HG03565 (cell line): ENCODE measurements at regions not wholly inside any gene's neighbourhood (a gene's known extent, or its start where the extent isn't known, plus 50 kb on each side); places are given as distances from the start of the nearest gene placed in this dataset.
"Not testable (repeated sequence)": the region's sequence is repeated elsewhere in the genome, so short reads cannot be mapped to it uniquely, and the experiment has no call there.

Experiments
- ATAC-seq: cut with Tn5 transposase; IDR thresholded peaks from one replicate; pipeline ENCODE4 v1.9.1; 2021; ENCODE audit warnings: mild to moderate bottlenecking, moderate library complexity; ENCODE audit not compliant: unreplicated experiment

DNA sequence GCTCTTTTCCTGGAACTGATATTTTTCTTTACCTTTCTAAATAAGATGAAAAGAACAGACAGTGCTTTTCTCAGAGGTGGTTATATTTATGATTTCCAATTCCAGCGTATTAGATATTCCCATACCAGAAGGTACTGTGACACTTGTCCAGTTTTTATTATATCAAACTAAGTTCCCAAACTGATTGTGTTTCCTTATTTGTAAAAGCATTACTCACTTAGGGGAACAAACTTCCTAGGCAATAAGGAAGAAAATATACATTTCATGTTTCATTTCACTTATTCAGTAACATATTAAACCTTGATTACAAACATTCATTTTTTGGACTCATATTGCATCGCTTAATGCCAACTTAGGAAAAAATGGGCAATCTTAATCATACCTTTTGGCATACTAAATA is 1480.0 kb upstream of the NUDT12 start:
- no peak for ATAC-seq

DNA sequence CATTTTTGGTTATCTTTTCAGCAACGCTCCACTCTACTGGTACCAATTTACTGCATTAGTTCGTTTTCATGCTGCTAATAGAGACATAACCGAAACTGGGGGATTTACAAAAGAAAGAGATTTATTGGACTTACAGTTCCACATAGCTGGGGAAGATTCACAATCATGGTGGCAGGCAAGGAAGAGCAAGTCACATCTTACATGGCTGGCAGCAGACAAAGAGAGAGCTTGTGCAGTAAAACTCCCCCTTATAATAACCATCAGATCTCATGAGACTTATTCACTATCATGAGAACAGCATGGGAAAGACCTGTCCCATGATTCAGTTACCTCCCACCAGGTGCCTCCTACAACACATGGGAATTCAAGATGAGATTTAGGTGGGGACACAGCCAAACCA is 1474.2 kb upstream of the NUDT12 start:
- not testable (repeated sequence) for ATAC-seq

DNA sequence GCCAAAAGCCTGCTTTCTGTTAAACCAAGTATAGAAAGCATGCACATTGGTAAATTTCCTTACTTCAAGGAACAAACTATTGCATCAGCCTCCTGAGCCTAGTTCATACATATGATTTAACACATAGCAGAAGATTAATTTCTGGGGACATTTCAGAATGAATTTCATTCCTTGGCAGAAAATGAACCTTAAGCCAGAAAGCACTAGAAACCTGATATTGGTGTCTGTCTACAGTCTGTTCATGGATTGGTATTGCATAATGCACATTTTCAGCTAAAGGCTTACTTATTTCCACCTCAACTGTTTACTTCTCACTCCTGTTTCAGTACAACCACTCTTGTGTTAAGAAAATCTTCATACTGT is 1471.8 kb upstream of the NUDT12 start:
- ATAC-seq, result no peak

DNA sequence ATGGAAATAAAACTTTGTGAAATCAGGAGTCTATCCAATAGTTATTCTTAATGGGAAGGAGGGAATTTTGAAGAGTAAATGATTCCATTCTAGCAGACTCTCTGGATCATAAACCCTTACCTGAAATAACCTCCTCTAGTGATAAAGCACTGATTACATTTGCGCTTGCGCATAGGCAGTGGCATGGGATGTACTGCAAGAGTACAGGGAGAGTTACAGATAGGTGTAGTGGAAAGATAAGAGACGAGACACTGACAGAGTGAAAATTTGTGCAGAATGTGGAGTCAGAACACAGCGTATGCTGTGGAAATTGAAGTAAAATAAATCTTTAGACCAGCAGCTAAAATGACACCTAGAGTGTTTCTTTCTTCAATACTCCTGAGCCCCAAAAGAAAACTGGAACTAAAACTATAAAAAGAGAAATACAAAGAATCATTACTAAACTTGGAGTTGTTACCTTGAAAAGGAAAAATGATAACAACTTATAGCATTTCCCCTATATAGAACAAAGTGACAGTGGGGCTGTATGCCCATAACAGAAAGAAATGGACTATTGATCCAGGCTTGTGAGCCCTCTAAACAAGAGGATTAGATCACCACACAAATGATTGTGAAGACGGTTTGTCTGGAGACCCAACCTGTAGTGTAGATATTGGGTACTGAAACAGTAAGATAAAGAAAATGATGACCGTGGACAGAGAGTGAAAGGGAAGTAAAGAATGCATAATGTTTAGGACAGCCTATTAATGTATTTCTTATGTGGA is 1471.2 kb upstream of the NUDT12 start:
- no peak for ATAC-seq

DNA sequence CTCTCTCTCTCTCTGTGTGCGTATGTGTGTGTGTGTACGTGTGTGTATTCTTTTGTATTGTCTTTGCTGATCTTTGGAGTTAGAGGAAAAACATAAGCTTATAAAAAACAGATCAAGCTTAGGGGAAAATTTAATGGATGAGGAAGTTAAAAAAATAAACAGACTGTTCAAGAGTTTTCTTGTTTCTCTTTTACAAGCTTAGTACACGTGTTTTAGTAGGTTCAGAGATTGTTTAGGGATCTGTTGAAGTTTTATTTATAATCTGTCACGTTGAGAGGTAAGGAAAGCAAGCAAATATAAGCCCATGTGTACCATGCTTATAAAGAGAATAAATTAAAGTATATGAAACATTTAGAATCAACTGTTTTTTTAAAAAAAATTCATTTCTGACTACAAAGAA is 1470.3 kb upstream of the NUDT12 start:
- no peak for ATAC-seq

DNA sequence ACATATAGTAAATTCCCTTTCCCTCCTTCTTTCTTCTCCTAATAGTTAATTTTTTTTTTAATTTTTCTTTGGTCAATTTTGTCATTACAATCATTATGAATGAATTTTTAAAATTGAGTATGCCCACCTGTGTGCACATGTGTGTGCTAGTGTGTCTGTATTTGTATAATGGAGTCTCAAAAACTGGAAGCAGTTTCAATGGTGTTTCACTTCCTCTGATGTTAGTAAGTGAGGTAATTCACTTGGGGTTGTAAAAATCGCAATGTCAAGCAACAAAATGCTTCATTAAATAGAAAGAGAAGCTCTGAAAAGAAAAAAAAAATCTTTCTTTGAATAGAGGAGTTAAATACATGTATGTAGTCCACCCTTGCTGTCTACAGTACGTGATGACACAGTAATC is 1467.6 kb upstream of the NUDT12 start:
- ATAC-seq, result no peak

DNA sequence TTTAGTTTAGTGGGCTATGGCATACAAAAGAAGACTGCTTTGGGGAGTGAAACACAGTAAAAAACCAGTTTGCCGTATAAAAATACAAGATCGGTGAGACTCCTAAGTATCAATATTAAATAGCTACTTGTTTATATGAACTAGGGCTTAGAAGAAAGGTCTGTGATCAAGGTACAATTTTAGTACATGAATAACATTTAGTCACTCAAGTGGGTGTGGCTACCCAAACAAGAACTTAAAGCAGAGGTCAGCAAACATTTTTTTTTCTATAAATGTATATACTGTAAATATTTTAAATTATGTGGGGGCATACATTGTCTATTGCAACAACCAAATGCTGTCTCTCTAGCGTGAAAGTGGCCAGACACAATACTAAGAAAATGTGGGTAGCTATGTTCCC is 1452.5 kb upstream of the NUDT12 start:
- ATAC-seq, result no peak

DNA sequence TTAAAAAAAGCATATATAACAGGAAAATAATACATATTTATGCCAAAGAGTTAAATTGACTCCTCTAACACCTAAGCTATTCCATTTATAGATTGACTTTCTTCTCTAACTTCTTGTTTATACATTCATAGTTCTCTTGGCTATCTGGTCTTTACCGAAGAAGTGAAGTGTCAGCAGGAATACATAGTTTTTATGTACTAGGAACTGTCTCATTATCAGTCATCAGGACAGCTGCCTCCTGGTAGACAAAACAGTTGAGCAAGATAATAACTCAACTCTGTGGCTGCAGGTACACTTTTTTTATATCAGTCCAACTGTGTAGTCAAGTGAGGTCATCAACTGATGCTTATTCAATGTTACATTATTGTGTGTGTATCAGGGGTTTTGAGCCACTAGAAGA is 1436.0 kb upstream of the NUDT12 start:
- ATAC-seq, result no peak

DNA sequence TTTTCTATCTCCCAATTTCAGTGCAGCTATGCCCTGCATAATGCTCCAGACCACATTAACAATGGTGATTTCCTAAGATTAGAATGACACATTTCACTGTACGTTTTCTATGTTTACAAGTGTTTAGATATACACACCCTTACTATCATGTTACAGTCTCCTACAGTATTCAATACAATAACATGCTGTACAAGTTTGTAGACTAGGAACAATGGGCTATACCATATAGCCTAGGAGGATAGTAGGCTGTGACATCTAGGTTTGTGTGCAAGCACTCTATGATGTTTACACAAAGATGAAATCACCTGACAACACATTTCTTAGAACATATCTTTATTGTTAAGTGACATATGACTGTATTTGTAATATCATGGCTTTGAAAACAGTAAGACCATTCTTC is 1435.6 kb upstream of the NUDT12 start:
- no peak for ATAC-seq

DNA sequence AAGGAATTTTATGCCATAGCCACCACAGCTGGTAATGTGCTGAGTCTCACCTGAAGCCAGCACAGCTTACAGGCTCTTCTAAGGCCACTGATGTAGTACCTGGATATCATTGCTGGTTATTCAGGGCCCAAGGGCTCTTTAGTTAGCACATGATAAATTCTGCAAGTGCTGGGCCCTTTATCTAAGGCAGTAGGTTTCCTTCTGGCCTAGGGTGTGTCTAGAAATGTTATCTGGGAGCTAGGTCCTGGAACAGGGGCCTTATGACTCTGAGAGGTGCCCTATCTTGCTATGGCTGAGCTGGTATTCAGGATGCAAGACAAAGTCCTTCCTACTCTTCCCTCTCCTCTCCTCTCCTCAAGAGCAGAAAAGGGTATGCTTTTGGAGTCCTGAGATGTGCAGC is 1424.5 kb upstream of the NUDT12 start:
- ATAC-seq, result no peak

DNA sequence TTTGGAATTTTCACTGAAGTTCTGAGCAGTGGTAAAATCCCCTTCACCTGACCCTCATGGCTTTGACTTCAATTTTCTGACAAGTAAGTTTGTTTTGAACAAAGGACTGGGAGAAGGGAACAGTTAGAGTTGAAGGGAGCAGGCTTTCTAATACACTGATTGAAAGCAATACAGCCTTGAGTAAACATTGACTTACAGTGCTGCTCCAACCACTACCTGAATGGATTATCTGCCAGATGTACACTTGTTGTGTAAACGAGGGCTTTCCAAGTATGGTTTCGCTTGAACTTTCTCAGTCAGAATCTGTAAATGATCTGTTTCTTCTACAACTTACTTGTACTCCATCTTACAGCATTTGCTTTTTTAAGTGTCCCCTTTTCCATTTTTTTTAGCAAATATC is 1414.9 kb upstream of the NUDT12 start:
- ATAC-seq, result no peak

DNA sequence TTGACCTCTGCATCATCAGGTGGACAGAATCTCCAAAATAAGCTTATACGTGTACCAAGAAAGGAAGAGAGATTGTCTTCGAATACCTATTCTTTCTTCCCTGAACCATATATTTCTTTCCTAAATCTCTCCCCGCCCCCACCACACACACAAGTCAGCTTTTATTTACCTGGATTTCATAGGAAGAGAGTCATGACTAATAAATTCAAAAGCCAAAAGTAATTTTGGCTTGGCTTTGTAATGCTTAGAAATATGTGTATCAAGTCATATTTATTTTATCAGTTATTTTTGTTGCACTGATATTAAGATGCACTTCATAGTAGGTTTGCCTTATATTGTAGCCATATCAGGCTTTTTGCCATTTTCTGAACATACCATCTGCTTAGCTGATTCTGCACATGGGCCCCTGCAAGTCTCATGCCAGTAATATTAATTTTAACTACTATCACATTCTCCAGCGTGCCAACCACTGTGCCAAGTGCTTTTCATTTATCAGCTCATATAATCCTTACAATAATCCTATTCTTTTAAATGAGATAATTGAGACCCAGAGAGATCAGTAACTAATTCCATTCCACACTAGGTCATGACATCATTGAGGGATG is 1405.3 kb upstream of the NUDT12 start:
- no peak for ATAC-seq

DNA sequence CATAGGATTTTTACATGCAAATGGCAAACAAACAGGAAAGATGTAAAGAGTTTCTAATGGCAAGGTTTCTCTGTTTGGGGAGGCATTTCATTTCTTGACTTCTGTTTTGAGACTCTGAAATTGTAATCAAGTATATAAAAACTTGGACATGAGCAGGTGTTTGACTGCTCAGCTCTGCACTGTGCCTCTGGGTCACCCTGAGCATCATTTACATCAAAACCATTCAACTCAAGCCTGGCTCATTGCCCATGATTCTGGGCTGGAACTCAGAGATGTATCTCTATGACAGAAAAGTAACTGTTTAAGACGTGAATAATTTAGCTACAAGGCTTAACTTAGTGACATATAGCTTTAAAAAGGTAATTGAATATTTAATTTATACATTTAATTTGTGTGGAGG is 1402.4 kb upstream of the NUDT12 start:
- no peak for ATAC-seq

DNA sequence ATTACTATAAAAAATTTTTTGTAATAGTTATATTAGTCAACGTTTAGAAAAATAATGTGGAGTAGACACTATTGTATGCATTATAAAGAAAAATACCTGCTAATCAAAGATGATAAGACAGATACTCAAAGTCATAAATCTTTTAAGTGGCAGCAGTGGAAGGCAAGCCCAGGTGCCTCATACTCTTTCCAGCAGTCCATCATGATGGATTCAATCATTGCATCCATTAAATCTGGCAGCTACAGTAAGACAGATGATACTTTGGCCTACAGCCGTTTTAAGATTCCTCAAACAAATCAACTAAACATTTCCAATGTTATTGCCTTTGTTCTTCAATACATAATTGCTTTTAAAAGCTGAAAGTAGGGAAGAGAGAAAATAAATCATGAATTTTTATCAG is 1392.9 kb upstream of the NUDT12 start:
- ATAC-seq, result no peak

DNA sequence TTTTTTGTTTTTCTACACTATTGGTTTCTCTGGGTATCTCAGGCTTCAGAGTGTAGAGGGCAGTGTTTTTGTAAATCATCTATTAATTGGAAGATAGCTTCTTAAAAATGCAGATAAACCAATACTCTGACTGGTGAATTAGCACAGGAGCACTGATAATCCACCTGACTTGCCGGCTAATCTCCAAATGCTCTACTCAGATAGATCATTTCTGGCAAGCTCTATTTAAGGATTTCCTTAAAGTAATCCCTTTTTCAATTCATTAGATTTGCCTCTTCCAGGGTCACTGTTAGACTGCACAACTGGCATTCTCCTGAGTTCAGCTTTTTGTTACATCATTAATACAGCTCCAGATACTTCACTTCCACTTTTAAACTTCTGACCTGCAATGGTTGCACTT is 1390.3 kb upstream of the NUDT12 start:
- no peak for ATAC-seq

DNA sequence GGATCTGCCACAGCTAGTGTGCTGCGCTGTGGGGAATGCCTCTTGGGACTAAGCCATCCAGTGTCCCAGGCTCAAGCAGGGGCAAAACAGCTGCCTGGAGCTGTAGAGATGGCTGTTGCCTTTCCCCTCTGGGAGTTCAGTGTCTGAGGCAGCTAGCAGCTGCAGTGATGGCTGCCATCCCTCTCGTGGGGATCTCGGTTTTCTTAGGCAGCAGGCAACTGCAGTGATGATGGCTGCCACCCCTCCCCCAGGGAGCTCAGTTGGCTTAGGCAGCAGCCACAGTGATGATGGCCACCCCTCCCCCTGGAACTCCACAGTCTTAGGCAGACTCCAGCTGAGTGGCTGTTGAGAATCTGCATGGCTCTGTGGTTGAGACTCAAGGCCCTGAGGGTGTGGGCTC is 1389.2 kb upstream of the NUDT12 start:
- no peak for ATAC-seq

DNA sequence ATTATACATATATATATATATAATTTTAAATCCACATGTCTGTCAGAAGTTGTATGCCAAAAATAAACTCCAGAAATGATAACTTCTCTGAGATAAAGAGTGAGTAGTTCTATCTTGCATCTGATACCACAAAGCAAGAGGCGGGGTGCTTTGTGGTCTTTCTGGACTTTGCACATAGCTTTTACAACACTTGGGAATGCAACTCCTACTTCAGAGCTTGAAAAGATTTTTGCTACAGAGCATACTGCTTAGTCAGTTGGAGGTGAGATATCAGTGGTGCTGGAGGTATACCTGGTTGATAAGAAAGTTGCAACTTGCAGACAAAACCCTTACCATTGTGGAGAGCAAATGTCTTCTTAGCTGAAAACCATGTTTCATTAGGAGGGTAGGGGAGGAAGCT is 1384.5 kb upstream of the NUDT12 start:
- ATAC-seq, result no peak

DNA sequence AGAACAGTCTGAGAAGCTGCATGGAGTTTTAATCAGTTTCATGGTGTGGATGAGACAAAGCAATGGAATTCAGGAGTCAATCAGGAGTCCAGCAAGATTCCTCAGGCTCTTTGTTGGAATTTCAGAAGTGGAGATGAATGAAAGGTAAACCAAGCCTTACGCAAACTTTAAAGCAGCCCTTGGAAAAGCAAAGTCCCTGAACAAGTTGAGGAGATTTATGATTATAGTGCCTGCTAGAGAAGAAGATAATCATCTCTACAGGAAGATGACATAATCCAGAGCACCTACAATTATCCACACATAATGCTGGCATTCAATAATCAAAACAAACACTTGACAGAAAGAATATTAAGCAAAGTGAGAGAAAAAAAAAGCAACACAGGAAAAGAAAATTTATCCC is 1380.1 kb upstream of the NUDT12 start:
- no peak for ATAC-seq

DNA sequence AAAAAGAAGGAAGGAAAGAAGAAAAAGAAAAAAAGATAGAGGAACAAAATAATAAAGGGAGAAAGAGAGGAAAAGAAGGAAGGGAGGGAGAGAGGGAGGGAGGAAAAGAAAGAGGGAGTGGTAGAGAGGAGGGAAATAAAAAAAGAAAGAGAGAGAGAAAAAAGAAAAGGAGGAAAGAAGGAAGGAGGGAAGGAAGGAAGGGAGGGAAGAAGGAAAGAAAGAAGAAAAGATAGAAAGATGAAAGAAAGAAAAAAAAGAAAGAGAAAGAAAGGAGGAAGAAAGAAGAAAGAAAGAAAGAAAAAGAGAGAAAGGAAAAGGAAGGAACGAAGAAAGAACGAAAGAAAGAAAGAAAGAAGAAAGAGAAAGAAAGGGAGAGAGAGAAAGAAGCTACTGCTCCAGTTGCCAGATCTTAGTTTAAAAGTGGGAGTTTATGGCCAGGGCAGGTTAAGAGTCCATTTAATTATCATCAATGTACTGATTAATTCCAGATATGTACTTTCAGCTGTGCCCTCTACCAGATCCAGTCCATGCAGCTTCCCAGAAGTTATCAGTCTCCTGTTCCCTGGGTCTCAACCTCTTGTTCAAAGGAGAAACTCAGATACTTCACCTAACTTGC is 1378.5 kb upstream of the NUDT12 start:
- no peak for ATAC-seq

DNA sequence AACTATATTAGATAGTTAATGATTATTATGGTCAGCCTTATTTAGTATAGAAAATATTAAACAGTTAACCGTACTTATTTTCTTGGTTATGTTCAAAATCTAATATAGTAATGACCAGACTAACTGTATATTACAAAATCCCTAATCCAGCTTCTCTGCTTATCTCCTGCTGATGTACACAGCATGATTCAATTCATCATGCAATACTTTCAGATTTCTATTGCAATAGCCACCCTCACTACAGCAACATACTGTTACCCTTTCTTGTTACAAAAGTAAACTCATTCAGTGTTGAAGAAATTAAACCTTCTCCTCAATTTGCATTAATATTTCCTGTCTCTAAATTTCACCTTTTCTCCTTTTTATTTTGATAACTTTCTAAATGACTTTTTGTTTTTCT is 1375.0 kb upstream of the NUDT12 start:
- ATAC-seq, result no peak

DNA sequence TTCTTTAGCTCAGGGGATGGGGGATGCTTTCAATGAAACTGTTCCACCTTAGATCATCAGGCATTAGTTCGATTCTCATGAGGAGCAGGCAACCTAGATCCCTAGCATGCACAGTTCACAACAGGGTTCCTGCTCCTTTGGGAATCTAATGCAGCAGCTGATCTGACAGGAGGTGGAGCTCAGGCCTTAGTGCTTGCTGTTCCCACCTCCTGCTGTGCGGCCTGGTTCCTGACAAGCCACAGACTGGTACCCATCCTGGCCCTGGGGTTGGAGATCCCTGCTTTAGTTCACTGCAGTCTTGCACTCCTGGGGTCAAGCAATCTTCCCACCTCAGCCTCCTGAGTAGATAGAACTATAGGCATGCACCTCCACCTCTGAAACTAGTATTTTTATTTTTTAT is 1369.8 kb upstream of the NUDT12 start:
- ATAC-seq, result no peak

DNA sequence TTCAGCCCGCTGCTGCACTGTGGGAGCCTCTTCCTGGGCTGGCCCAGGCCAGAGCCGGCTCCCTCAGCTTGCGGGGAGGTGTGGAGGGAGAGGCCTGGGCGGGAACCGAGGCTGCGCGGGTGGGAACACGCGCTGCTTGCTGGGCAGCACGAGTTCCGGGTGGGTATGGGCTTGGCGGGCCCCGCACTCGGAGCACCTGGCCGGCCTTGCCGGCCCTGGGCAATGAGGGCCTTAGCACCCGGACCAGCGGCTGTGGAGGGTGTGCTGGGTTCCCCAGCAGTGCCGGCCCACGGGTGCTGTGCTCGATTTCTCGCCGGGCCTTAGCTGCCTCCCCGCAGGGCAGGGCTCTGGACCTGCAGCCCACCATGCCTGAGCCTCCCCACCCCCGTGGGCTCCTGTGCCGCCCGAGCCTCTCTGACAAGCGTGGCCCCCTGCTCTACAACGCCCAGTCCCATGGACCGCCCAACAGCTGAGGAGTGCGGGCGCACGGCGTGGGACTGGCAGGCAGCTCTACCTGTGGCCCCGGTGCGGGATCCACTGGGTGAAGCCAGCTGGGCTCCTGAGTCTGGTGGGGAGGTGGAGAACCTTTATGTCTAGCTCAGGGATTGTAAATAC is 1366.4 kb upstream of the NUDT12 start:
- no peak for ATAC-seq
